NCI-H2029 treated with DMSO at 0.1 percent for 48 hours (cell line): ENCODE measurements at regions not wholly inside any gene's neighbourhood (a gene's known extent, or its start where the extent isn't known, plus 50 kb on each side); places are given as distances from the start of the nearest gene placed in this dataset.

Experiments used
- DNase-seq: peaks from one replicate; lab custom pipeline; 2025; lab: John Stamatoyannopoulos, UW

DNA sequence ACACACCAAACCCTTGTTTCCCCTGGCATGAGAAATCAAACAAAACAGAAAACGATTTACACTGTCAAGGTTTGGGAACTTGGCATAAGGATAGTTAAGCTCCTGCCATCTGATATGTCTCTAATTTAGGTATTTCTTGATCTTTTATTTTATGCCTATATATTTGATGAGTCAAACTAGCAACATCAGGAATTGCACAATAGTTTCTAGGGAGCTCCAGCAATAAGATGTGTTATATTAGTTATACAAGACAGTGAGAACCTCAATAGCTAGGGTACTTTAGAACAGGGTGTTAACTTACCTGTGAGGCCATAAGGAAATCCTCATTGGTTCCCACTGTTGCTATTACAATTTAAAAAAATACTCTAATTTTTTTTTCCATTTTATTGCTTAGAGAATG lies 474.2 kb downstream of the GBA3 start:
- no peak for DNase-seq

DNA sequence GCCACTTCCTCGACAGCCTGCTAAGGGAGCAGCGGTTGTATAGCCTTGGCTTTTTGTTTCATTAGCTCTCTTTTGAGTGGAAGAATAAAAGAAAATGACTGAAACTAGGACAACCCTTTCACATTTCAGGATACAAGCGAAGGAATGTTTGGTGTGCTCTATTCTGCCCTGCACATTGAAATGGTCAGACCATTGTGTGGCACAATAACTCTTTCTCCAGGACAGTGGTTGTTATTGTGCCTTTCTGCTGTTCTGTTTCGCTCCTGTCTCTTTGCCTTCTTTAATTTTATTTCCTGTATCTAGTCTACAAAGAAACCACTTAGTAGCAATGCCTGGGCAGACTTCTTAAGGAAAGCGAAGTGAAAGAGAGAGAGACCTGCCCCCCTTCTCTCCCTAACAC lies 473.7 kb downstream of the GBA3 start:
- DNase-seq = no peak

DNA sequence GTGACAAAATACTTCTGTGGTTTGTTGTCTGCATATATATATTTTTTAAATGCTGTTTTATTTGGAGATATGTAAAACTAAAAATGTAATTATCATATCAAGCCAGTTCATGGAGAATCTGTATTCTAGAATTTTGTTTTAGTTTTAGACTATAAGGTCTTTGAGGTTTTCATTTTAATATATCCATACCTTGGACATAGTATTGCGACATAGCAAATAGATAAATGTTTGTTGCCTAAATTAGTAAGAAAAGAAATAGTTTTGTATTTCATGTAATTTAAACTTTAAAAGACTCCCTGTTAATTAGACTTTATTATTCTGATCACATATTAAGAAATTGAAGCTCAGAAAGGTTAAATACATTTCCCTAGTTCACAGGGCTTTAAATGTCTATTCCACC lies 472.9 kb downstream of the GBA3 start:
- DNase-seq = no peak

DNA sequence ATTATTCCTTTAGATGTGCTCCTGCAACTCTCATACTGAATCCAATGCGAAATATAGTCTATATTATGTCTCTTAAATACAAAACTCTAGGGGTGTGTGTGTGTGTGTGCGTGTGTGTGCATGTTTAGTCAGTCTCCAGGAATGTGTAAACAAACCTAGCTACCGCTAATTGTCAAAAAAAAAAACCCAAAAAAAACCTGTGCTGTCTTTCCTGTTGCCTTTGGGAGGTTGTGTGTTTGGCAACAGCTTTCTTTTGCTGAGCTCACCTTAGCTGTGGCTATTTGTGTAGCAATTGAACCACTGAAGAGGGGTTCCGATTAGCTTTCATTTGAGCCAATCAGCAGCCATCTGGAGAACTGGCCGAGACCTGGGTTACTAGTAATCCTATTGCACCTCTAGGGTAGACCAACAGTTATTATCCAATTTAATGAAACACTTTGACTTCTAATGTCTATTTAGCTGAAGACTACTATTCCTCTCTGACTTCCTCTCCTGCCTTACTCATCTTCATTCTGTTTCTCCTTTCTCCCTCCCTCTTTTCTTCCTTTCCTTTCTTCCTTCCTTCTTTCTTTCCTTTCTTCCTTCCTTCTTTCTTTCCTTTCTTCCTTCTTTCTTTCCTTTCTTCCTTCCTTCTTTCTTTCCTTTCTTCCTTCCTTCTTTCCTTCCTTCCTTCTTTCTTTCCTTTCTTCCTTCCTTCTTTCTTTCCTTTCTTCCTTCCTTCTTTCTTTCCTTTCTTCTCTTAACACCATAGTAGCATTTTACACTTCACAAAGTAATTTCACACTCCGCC lies 471.1 kb downstream of the GBA3 start:
- no peak for DNase-seq

DNA sequence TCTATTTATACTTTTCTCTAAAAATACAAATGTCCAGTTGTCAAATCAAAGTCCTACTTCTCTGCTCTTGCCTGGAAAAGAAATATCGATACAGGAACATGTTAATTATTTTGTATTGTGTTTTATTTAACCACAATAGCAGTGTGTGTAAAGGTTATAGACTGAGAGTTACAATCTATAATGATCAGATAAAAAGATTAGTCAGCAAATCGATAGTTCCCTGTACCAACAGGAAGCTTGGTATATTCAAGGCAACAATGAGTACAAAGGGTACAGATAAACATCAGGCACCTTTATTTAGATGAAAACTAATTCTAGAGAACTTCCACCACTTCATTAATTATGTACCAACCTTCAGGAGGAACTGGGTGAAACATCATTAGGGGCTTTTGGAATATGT lies 469.5 kb downstream of the GBA3 start:
- DNase-seq = no peak

DNA sequence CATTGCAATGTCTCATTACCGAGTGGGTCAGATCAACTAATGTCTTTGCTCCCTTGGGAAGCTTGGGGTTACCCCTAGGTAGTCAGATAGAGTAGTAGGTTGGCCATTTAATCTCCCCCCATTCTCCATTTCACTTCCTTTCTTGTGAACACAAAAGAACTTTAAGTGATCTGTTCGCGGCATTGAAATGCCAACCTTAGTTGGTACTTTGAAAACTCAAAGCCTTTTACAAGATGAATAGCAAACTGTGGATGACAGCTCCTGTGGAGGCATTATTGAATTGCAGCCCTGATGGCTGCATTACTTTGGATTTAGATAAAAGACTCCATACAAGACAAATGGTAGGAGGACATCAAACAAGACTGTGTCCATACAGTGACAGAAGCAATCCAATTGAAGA lies 469.1 kb downstream of the GBA3 start:
- DNase-seq = no peak

DNA sequence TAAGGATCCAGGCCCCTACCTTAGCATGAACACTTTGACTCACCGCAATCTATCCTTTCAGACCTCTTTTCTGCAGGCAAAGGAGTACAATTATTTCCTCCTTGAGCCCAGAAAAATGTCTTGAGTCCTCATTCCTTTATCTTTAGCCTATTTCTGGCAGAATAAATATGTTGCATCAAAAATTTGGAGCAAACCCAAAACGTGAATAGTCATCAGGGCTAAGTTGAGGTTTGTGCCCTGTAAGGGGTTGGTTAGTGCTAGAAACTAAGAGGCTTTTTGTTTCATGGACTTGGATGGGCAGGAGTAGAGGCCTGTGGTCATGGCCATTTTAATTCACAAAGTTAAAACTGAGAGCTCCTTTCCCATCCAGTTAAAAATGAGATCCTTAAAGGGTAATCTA lies 460.3 kb downstream of the GBA3 start:
- DNase-seq = no peak

DNA sequence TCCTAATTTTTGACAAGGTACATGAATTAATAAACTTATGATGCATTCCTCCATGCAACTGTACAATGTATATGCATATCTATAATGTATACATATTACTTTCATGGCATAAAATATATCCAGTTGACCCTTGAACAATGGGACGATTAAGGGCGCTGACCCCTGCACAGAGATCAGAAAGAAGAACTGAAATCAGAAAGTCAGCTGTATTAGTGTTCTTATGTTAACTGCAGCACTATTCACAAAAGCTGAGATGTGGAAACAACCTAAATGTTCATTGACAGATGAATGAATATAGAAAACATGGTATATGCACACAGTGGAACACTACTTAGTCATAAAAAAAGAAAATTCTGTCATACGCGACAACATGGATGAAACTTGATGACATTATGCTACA lies 457.1 kb downstream of the GBA3 start:
- DNase-seq = no peak

DNA sequence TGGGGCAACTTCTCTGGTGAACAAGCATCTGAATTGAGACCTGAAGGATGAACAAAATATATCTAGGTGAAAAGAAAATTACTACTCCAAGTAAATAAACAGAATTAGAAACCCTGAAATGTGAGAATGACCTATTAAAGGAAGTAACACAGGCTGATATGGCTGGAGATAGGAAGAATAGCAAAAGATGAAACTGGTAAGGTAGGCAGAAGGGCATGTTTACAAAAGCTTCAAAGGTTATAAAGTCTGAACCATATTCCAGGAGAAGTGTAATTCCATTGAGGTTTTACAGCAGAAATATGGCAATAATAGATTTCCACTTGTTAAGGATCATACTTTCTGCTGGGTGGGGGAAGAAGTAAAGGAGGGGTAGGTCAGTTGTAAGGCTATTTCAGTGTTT lies 452.0 kb downstream of the GBA3 start:
- no peak for DNase-seq

DNA sequence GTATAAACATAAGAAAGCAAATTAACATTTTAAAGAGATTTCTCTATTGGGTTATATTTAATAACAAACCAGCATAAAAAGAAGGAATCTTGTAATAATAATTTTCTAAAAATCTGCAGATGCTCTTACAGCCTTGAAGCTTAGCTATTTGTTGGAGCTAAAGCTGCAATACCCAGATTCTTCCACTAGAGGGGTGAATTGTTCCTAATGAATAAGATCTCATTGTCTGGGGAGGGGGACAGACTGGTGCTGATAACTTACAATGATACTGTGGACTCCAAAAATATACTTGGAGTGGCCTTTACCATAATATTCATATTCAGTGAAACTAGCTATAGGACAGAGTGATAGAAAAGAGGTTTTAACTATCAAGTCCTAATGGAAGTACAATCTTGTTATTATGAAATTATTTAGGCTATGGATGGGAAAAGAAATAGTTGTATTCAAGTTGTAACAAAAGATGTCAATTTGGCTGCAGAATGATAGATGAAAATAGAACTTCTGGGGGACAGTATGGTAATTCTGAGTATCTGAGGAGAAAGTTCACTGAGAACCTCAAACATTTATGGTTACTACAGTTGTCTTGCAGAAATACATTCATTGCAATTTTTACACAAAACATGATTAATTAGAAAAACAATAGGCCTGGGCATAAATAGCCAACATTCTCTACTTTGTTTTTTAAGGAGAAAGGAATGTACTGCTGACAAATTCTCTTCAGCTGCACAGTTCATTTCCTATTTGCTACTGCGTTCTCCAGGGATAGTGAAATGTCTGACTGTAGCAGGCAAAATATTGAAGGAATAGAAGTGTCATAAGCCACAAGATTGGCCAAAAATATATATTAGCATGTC lies 443.3 kb downstream of the GBA3 start:
- peak; percentile 7 for DNase-seq

DNA sequence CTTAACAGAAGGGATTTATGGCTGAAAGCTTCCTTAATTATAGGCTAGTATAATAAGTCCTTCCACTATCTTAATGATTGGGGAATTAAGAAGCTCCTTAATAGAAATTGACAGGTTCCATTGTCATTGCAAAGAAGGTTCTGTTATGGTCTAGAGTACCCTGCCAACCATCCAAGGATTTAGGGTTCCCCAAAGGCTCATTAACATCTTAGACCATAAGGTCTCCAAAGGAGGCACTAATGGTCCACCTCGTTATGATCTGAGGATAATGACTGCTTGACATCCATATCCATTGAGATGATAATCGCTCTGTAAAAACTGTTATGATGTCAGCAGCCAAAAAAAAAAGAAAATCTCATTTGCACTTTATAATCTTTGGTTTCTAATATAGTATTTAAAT lies 441.6 kb downstream of the GBA3 start:
- no peak for DNase-seq

DNA sequence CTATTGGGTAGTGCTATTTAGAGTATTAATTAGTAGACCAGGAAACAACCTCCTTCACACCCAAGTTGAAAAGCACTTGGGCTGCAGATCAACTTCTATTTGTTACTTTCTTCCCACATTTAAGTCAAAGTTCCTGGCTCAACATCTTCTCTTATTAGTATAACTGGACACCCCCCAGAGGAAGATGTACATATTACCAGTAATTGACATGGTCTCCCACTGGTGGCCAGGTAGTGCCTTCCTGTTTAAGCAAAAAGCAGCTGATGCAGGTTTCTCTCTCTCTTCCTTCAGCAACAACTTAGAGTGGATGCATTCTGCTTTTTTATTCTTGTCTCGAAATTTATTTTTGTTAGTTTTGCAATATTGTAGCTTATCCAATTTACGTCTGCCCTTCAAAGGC lies 438.1 kb downstream of the GBA3 start:
- no peak for DNase-seq

DNA sequence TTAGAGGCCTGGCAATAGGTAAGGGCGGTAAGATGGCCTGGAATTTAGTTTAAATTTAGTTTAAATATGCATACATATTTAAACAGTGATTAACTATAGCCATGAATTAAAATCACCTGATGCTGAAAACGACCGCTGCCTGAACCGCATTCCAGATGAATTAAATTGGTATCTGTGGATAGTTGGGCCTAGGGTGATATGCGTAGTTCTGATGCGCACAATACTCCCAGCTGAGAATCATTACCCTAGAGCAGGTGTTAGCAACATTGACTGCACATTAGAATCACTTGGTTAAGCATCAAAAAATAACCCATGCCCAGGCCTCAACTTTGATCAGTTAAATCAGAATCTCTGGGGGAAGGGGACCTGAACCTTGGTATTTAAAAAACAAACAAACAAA lies 432.4 kb downstream of the GBA3 start:
- no peak for DNase-seq

DNA sequence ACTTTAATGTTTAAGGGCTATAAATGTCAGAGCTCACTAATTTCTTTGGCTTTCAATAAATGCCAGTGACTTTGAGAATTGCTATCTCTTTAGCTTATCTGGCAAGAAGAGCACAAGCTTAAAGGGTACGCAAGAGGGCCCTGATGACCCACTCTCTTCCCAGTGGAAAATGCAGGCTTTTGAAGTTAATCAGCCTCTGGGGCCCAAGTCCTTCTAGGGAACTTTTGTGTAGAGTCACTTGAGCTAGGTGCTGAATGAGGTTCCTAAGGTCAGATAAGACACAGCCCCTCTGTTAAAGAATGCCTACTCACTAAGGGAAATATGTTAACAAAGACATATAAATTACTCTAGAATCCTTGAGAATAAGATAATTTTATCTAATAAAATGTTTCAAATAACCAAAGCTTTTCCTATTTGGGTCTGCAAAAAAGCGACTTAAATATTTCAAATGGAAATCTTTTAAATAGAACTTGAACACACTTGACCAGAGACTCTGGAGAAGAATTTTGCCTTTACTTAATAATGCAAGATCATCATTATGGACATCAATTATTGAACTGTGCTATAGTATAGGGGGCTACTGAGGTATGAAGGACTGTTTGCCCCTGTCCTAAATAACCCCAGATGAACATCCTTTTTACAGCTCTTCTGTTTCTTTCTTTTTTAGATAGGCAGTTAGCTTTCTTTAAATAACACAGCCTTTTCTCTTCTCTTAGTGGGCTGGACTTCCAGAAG lies 430.1 kb downstream of the GBA3 start:
- no peak for DNase-seq

DNA sequence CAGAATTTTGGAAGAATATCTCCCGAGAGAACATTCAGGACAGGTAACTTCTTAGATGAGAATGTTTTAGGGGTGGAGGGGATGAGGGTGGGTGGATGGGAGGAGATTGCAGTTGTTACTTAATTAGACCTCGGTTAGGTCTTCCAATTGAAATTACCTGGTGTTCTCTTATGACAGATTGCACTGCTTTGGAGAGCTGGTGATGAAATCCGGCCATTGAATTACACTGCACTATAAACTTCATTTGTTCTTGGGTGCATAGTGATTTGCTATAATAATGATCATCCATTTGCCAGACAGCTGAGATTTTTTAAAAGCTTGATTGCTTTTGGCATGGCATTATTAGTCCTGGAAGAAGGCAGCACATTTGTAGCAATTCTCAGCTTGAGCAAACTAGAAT lies 427.6 kb downstream of the GBA3 start:
- no peak for DNase-seq

DNA sequence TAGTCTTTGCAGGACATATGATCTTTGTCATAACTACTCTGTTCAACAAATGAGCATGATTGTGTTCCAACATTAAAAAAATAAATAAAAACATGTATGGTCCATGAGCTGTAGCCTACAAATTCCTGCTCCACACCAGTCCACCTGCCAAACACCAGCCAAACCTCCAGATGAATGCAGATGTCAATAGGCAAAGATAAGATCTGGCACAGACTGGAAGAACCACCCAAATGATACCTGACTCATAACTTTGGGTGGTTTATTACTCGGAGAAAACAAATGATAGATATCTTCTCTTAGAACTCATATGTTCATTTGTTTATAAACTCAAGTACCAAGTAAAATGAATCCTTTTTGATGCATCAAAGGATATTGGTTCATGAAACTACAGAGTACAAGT lies 425.1 kb downstream of the GBA3 start:
- no peak for DNase-seq

DNA sequence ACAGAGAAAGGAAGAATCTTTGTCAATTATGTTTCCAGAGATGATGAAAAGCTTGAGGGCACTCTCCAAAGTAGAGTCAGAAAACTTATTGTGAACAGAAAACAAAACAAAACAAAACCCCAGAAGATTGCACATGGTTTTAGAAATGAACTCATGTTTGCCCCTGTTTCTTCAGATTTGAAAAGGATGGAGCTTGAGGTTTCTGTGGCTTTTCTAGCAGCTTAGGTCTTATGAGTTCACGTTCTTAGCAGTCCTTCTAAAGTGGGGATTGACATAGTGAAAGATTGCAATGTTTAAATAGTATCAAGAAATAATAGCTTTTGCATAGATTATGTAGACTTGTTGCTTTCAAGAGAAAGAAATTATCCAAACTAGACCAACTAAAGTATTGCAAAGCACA lies 421.8 kb downstream of the GBA3 start:
- no peak for DNase-seq

DNA sequence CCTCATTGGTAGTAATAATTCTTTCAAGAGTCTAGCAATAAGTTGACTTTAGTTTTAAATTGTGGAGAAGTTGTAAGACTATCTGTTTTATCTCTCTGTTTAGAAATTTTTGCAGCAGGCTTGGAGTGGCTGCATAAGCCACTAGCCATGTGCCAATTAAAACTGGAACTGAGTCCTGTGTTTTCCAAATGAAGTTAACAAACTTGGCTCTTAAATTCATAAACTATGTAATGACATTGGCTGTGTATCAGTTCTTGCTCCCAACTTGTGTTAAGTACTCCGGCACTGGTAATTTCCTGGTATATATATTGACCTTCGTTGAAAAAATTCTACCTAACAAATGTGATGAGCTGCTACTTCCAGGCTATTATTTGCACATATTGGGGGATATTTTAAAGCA lies 420.4 kb downstream of the GBA3 start:
- DNase-seq = no peak

DNA sequence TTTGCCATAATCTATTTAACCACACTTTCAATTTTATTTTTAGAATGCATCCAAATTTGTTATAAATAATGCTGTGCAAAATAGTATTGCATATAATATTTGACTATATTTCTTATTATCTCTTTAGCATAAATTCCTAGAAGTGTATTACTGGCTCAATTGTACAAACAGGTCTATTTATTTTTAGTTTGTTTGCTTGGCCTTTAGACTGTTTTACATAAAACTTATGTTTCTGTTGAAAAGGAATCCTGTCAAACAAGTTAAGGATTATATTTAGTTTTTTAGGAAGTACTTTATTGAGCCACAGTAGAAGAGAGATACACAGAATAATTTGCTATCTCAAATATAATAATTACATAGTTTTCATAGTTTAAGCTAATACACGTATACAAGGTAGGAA lies 413.8 kb downstream of the GBA3 start:
- no peak for DNase-seq

DNA sequence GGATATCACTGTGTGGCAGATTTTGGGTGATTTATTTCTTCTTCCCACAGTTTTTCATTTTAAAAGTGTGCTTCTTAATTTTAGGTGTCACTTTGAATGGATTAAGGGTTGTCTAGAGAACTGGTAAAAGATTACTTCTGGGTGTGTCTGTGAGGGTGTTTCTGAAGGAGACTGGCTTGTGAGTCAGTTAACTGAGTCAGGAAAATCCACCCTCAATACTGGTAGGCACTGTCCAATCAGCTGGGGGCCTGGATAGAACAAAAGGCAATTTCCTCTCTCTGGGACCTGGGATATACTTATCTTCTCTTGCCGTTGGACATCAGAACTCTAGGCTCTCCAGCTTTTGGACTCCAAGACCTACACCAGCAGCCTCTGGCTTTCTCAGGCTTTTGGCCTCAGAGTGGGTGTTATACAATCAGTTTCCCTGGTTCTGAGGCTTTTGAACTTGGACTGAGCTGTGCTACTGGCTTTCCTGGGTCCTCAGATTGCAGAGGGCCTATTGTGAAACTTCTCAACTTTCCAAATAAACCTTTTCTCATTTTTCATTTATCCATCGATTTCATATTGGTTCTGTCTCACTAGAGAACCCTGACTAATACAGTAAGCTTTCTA lies 413.1 kb downstream of the GBA3 start:
- no peak for DNase-seq

DNA sequence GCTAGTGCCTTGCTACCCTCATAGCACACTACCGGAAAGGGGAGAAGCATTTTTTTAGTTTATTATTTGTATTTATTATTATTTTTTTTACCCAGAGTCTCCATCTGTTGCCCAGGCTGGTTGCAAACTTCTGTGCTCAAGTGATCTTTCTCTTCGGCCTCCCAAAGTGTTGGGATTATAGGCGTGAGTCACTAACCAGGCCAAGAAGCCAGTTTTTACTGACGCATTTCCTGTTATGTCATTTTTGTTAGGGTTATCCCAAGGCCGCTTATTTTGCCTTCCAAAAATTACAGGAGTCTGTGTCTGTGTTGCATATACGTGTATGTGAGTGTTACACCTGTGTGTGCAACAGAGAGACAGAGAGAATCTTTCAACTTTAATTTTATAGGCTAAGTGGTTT lies 404.5 kb downstream of the GBA3 start:
- no peak for DNase-seq

DNA sequence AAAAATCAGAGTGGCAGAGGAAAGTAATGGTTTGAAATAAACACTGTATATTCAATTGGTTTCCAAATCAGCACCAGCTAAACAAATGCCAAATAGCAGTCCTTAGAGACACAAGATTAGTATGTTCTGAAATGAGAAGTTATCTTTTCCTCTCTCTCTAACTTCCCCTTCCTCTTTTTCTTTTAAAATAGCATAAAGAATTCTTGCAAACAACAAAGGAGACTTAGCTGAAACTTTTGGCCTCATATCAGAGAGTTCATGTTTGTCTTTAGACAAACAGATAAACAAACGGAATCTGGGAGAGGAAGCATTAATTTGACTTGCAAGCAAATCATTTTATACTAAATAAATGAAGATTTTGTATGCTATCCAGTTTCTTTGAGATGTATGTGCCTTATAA lies 399.0 kb downstream of the GBA3 start:
- DNase-seq = no peak

DNA sequence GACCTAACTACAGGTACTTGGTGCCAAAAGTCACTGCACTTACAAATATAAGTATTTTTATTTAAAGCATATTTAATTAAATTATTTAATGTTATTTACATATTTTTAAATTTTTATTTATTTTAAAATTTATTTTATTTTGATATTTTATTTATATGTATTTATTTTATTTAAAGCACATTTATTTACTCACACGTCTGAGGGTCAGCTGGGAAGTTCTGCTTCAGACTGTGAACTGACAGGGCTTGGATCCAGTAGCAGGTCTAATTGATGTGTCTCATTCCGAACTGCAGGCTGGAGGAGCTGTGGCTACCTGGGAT lies 392.5 kb downstream of the GBA3 start:
- no peak for DNase-seq
